Activated CD4-positive, alpha-beta T cell treated with anti-CD3 and anti-CD28 coated beads for 48 hours (primary cell): ENCODE measurements at regions not wholly inside any gene's neighbourhood (a gene's known extent, or its start where the extent isn't known, plus 50 kb on each side); places are given as distances from the start of the nearest gene placed in this dataset.
"Not testable (repeated sequence)": the region's sequence is repeated elsewhere in the genome, so short reads cannot be mapped to it uniquely, and the experiment has no call there.

Source experiments
- DNase-seq: peaks from one replicate; pipeline ENCODE4 v3.0.0-alpha.2; 2020

GRCh38 chr4:115279330-115279729 is 165.9 kb upstream of the NDST4 start:
- no peak for DNase-seq

DNA sequence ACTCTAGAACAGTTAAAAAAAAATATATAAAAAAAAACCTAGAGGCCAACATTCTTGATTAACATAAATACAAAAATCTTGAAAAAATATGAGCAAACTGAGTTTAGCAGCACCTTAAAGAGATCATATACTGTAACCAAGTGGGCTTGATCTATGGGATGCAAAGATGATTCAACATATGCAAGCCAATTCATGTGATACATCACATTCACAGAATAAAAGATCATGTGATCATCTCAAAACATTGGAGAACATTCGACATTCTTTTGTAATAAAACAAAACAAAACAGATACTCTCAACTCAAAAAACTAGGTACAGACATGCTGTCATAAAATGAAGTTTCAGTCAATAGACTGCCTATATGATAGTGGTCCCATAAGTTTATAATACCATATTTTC is 165.4 kb upstream of the NDST4 start:
- no peak for DNase-seq

- no peak for DNase-seq
Measured at GRCh38 chr4:115275615-115276014, 162.2 kb upstream of the NDST4 start.

GRCh38 chr4:115274545-115274944 is 161.1 kb upstream of the NDST4 start:
- no peak for DNase-seq

- no peak for DNase-seq
Measured at GRCh38 chr4:115272594-115272993, 159.2 kb upstream of the NDST4 start.

DNA sequence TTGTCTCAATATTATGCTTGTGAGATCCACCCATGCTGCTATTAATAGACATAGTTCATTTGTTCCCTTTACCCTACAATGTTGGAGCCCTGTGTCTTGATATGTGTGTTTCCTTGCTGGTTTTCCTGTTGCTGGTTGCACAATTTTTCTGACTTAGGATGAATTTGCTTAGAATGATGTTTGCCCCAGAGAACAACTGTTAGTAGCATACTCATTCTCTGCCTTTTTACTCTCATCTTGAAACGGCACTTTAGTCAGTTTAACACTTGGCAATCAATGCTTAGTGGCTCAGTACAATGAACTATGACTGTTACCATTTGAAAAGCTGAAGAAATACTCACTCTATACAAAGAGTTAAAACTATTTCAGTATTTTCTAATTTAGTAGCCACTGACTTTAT is 158.8 kb upstream of the NDST4 start:
- DNase-seq, result no peak

GRCh38 chr4:115260195-115260594 is 146.8 kb upstream of the NDST4 start:
- DNase-seq, result no peak

- no peak for DNase-seq
Measured at GRCh38 chr4:115259642-115260041, 146.2 kb upstream of the NDST4 start.

- DNase-seq, result no peak
Measured at GRCh38 chr4:115249808-115250207, 136.4 kb upstream of the NDST4 start.

GRCh38 chr4:115234405-115235093 is 121.1 kb upstream of the NDST4 start:
- no peak for DNase-seq

DNA sequence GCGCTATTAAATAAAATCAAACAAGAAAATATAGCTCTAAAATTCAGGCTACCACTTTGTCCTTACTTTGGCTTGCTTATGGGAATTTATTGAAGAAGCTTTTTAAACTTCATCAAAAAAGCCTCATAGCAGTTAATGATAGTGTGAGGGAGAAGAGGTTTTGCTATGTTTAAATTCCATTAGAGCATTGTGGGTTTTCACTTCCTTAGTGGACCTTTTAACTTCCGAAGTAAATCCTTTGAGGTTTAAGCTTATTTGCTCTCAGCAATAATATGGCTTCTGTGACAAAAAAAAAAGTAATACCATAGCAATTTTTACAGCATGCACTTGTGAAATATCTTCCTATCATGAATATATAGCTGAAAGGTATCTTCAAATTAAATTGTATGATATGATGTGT is 120.2 kb upstream of the NDST4 start:
- no peak for DNase-seq

DNA sequence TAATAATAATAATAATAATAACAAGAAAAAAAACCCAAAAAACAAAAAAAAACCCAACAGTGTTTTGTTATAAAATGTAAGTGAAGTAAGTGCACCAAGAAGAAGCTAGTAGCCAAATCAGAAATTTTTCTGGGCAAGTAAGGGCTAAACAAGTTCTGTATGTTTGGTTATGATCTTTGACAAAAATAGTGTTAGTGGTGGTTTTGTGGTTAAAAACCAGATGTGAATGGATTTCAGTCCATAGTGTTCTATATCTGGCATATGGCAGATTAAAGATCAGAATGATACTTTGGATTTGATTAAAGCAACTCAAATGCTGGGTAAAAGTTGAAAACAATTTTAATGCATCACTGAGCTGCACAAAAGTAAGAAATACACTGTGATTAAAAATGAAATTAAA is 116.5 kb upstream of the NDST4 start:
- DNase-seq, result no peak

- DNase-seq, result no peak
Measured at GRCh38 chr4:115228851-115229250, 115.4 kb upstream of the NDST4 start.

DNA sequence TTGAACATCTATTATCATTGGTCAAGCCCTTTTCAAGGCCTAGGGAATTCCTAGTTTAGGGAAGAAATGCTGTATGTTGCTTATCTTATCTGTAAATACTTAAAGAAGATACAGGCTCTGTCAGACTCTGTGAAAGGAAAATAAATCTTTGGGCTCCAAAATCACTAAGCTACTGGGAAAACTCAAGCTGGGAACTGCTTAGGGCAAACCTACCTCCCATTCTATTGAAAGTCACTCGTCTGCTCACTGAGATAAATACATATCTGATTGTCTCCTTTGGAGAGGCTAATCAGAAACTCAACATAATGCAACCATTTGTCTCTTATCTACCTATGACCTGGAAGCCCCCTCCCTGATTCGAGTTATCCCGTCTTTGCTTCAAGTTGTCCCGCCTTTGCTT is 108.6 kb upstream of the NDST4 start:
- DNase-seq, result no peak

GRCh38 chr4:115219862-115220261 is 106.4 kb upstream of the NDST4 start:
- no peak for DNase-seq

- DNase-seq, result no peak
Measured at GRCh38 chr4:115219315-115219860, 106.0 kb upstream of the NDST4 start.

- DNase-seq, result no peak
Measured at GRCh38 chr4:115215935-115216334, 102.5 kb upstream of the NDST4 start.

- DNase-seq, result no peak
Measured at GRCh38 chr4:115213716-115214115, 100.3 kb upstream of the NDST4 start.

DNA sequence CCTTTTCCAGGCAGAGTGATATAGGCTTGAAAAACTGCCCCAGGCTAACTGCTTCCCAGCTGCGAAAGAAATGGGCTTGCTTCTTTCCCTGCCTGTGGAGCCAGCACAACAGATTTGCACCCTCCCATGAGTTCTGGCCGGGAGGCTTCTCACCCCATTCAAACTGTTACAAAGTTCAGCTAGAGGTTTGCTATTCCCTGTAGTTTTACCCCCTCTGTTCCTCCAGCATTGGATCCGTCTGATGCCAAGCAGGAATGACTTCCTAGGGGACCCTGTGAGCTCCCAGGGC is 87.6 kb upstream of the NDST4 start:
- DNase-seq, result no peak

DNA sequence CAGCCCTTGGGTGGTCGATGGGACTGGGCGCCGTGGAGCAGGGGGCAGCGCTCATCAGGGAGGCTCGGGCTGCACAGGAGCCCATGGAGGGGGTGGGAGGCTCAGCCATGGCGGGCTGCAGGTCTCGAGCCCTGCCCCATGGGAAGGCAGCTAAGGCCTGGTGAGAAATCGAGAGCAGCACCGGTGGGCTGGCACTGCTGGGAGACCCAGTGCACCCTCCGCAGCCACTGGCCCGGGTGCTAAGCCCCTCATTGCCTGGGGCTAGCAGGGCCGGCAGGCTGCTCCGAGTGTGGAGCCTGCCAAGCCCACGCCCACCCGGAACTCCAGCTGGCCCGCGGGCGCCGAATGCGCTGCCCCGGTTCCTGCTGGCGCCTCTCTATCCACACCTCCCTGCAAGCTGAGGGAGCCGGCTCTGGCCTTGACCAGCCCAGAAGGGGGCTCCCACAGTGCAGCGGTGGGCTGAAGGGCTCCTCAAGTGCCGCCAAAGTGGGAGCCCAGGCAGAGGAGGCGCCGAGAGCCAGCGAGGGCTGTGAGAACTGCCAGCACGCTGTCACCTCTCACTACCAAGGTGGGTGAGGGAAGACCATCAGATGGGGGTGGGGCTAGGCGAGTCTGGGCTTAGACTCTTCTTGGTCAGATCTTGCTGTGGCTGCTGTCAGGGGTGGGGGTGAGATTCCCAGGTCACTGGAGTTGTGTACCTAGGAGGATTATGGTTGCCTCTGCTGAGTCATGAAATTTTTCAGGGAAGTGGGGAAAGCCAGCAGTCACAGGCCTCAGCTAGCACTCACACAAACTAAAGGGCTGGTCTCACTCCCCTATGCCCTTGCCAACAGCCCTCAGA is 87.0 kb upstream of the NDST4 start:
- not testable (repeated sequence) for DNase-seq

GRCh38 chr4:115194612-115195011 is 81.2 kb upstream of the NDST4 start:
- DNase-seq, result not testable (repeated sequence)

- no peak for DNase-seq
Measured at GRCh38 chr4:115190529-115190928, 77.1 kb upstream of the NDST4 start.

DNA sequence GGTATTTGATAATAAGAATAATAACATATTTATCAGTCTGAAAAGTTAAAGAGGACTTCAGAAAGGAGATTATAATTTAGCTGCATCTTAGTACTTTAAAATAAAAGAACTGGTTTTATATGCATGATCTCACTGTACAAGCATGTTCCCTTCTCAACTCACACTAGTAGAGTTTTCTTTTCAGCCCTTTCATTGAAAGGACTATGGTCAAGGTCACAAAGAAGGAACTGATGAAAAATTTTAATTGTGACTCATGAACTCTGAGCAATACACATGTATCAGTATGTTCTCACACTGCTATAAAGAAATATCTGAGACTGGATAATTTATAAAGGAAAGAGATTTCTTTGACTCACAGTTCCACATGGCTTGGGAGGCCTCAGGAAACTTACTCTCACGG is 73.7 kb upstream of the NDST4 start:
- no peak for DNase-seq

DNA sequence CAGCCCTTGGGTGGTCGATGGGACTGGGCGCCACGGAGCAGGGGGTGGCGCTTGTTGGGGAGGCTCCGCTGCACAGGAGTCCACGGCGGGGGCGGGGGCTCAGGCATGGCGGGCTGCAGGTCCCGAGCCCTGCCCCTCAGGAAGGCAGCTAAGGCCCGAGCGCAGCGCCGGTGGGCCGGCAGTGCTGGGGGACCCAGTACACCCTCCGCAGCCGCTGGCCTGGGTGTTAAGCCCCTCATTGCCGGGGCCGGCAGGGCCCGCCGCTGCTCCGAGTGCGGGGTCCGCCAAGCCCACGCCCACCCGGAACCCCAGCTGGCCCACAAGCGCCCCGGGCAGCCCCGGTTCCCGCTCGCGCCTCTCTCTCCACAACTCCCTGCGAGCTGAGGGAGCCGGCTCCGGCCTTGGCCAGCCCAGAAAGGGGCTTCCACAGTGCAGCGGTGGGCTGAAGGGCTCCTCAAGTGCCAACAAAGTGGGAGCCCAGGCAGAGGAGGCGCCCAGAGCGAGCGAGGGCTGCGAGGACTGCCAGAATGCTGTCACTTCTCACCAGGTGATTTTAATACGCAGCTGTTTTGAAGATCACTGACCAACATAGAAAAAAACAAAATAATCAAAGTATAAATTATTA is 66.1 kb upstream of the NDST4 start:
- not testable (repeated sequence) for DNase-seq
